HCT116 (cell line): ENCODE measurements at regions not wholly inside any gene's neighbourhood (a gene's known extent, or its start where the extent isn't known, plus 50 kb on each side); places are given as distances from the start of the nearest gene placed in this dataset.

ENCODE experiments used
- ATAC-seq: fragments of 200-7000 bp; cut with Tn5 transposase; 2 replicates; pipeline ENCODE4 v1.9.1; 2020; ENCODE audit warnings: mild to moderate bottlenecking, moderate library complexity
- BruUV-seq: library from RNA; stranded (reverse); fragments of 400-500 nt; replicated peaks from 2 replicates; lab custom pipeline; 2021; lab: Mats Ljungman, UMichigan
- CTCF ChIA-PET: fragments of 300-600 bp; sonication (Branson Sonifier 250); formaldehyde crosslinking; loops from one replicate; lab custom pipeline; 2021; ENCODE audit warnings: antibody characterized with exemption; lab: Charles Lee
- POLR2A ChIA-PET: fragments of 300-600, 350-600 bp; sonication (Branson Sonifier 250); formaldehyde crosslinking; loops from one replicate; lab custom pipeline; 2021; ENCODE audit warnings: antibody characterized with exemption; lab: Charles Lee
- RAD21 ChIA-PET, 2 experiments: fragments of 300-600 bp; sonication (Branson Sonifier 250); formaldehyde crosslinking; loops; one replicate each; lab custom pipeline; 2023; ENCODE audit warnings: low total read pairs in 2 of 2; ENCODE audit not compliant: uncharacterized antibody in 2 of 2, unreplicated experiment in 2 of 2, low non-redundant PET in 1 of 2; lab: Charles Lee
- DNase-seq: peaks from one replicate; pipeline ENCODE4 v3.0.0-alpha.2; 2010; ENCODE audit warnings: low read depth, low spot score
- H2AFZ ChIP-seq: fragments of 200-600 bp; shearing (Covaris generic), sonication (generic); 2 replicates; pipeline ENCODE4 v1.6.1; 2017; ENCODE audit warnings: low read depth, mixed run types, mixed read lengths, antibody characterized with exemption, low read length; ENCODE audit not compliant: poor library complexity, severe bottlenecking
- H3K27ac ChIP-seq: 2 replicates; pipeline ENCODE4 v1.5.1; 2012; ENCODE audit warnings: low read depth, low read length
- H3K27me3 ChIP-seq: fragments of 200-600 bp; sonication (generic); 2 replicates; pipeline ENCODE4 v1.6.1; 2016; ENCODE audit warnings: mixed run types, low read length, mixed read lengths; ENCODE audit not compliant: insufficient read depth
- H3K36me3 ChIP-seq, 2 experiments: fragments of 200-500 bp in 1 of 2; fragments of 200-600 bp in 1 of 2; sonication (Bioruptor generic) in 1 of 2; sonication (generic) in 1 of 2; 2 replicates each; pipeline versions ENCODE4 v1.5.1 to v1.6.1; 2014 to 2016; ENCODE audit warnings: low read length in 2 of 2, inconsistent platforms in 1 of 2, mixed read lengths in 1 of 2, mixed run types in 1 of 2; ENCODE audit not compliant: insufficient read depth in 2 of 2, control insufficient read depth in 1 of 2
- H3K4me1 ChIP-seq, 2 experiments: fragments of 200-600 bp in 1 of 2; sonication (generic) in 1 of 2; 2 replicates each; pipeline versions ENCODE4 v1.5.1 to v1.6.1; 2012 to 2017; ENCODE audit warnings: low read length in 2 of 2, inconsistent platforms in 1 of 2, mild to moderate bottlenecking in 1 of 2, mixed read lengths in 1 of 2, mixed run types in 1 of 2, moderate library complexity in 1 of 2; ENCODE audit not compliant: insufficient read depth in 2 of 2, control insufficient read depth in 1 of 2
- H3K4me2 ChIP-seq: fragments of 200-600 bp; sonication (generic); 2 replicates; pipeline ENCODE4 v1.6.1; 2017; ENCODE audit warnings: mixed run types, low read length, mixed read lengths
- H3K4me3 ChIP-seq, 2 experiments: fragments of 200-600 bp in 1 of 2; sonication (generic) in 1 of 2; replicated peaks in 1 of 2; 2 replicates each; pipeline ENCODE4 v1.5.1; 2011 to 2016; ENCODE audit warnings: low read length in 2 of 2, control low read depth in 1 of 2, low read depth in 1 of 2, mild to moderate bottlenecking in 1 of 2, mixed read lengths in 1 of 2, mixed run types in 1 of 2
- H3K79me2 ChIP-seq: fragments of 200-600 bp; sonication (generic); 2 replicates; pipeline ENCODE4 v1.6.1; 2017; ENCODE audit warnings: mild to moderate bottlenecking, mixed run types, low read length, moderate library complexity, mixed read lengths; ENCODE audit not compliant: insufficient read depth
- H3K9ac ChIP-seq: fragments of 200-600 bp; sonication (generic); 2 replicates; pipeline ENCODE4 v1.6.1; 2016; ENCODE audit warnings: low read length, mixed read lengths
- H3K9me2 ChIP-seq: fragments of 200-600 bp; sonication (generic), shearing (Covaris generic); 2 replicates; pipeline ENCODE4 v1.6.1; 2017; ENCODE audit warnings: mixed run types, mild to moderate bottlenecking, moderate library complexity; ENCODE audit not compliant: insufficient read depth
- H3K9me3 ChIP-seq, 2 experiments: fragments of 200-500 bp in 1 of 2; fragments of 200-600 bp in 1 of 2; sonication (Bioruptor generic) in 1 of 2; sonication (generic) in 1 of 2; 2 replicates each; pipeline ENCODE4 v1.6.1; 2014 to 2017; ENCODE audit warnings: low read length in 2 of 2, mixed read lengths in 2 of 2, inconsistent platforms in 1 of 2, low read depth in 1 of 2, mild to moderate bottlenecking in 1 of 2, mixed run types in 1 of 2, moderate library complexity in 1 of 2; ENCODE audit not compliant: control insufficient read depth in 1 of 2, insufficient read depth in 1 of 2
- H4K20me1 ChIP-seq: fragments of 200-600 bp; sonication (generic), shearing (Covaris generic); 2 replicates; pipeline ENCODE4 v1.6.1; 2017; ENCODE audit warnings: mixed run types, mild to moderate bottlenecking, moderate library complexity; ENCODE audit not compliant: insufficient read depth
- EGR1 ChIP-seq: IDR thresholded peaks from 2 replicates; pipeline ENCODE4 v1.6.1; 2012; ENCODE audit warnings: low read depth
- EZH2 ChIP-seq: fragments of 200-600 bp; sonication (generic); IDR thresholded peaks from 2 replicates; pipeline ENCODE4 v1.6.1; 2017; ENCODE audit warnings: antibody characterized with exemption, mixed run types
- EZH2phosphoT487 ChIP-seq: fragments of 200-600 bp; IDR thresholded peaks from 2 replicates; pipeline ENCODE4 v1.6.1; 2018; ENCODE audit warnings: antibody characterized with exemption, borderline replicate concordance
- FOSL1 ChIP-seq: IDR thresholded peaks from 2 replicates; pipeline ENCODE4 v1.6.1; 2012; ENCODE audit warnings: low read depth
- JUND ChIP-seq: IDR thresholded peaks from 2 replicates; pipeline ENCODE4 v1.6.1; 2012
- POLR2AphosphoS5 ChIP-seq: IDR thresholded peaks from 2 replicates; pipeline ENCODE4 v1.6.1; 2011; ENCODE audit warnings: mild to moderate bottlenecking, low read depth, low read length, moderate library complexity
- SIN3A ChIP-seq: IDR thresholded peaks from 2 replicates; pipeline ENCODE4 v1.6.1; 2012; ENCODE audit warnings: low read depth
- TCF7L2 ChIP-seq: IDR thresholded peaks from 2 replicates; pipeline ENCODE4 v1.7.0; 2011; ENCODE audit warnings: borderline replicate concordance, inconsistent platforms; ENCODE audit not compliant: insufficient read depth, insufficient read length; ENCODE audit errors: extremely low read depth
- ZFX ChIP-seq: fragments of 450-650 bp; IDR thresholded peaks from 2 replicates; pipeline ENCODE4 v1.6.1; 2017
- intact Hi-C: fragments of 100-400 bp; cut with micrococcal nuclease; formaldehyde crosslinking; loops from 2 replicates; pipeline ENCODE4 v1.10.0; 2022
- TF ChIP-seq, protein P1 (sequence below): IDR thresholded peaks from 2 replicates; pipeline ENCODE4 v1.6.1; 2012
- TF ChIP-seq, protein P2 (sequence below), 3 experiments: fragments of 200-600 bp in 1 of 3; sonication (generic) in 1 of 3; IDR thresholded peaks in 2 of 3; conservative IDR thresholded peaks in 1 of 3; 2 replicates each; pipeline ENCODE4 v1.5.1; 2012 to 2017; ENCODE audit warnings: low read depth in 2 of 3, low read length in 2 of 3, antibody characterized with exemption in 1 of 3, borderline replicate concordance in 1 of 3, control low read depth in 1 of 3, mild to moderate bottlenecking in 1 of 3, mixed read lengths in 1 of 3, mixed run types in 1 of 3, moderate library complexity in 1 of 3; ENCODE audit not compliant: insufficient read depth in 1 of 3
- TF ChIP-seq, protein P3 (sequence below): IDR thresholded peaks from 2 replicates; pipeline ENCODE4 v1.6.1; 2011; ENCODE audit warnings: mild to moderate bottlenecking, low read length, moderate library complexity; ENCODE audit not compliant: insufficient replicate concordance; ENCODE audit errors: extremely low read depth

DNA sequence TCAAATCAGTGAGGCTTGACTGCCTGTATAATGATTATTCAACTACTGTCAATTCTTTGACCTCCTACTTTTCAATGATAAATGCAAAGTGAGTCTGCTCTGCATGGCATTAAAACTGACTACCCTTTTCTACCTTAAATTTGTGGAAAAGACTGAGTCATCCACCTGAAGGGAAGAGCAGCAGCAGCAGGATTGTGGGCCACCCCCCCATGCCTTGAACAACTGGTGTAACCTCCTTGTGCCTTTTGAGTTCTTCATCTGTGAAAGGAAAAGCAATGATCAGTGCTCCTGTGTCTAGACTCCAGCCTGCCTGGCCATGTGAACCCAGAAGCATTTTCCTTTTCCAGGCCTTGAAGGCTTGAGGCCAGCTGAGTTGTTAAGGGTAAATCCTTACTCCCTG, 102.9 kb downstream of the OSR1 start:
- Histone ChIP-seq H3K79me2 (no peaks in the 10 kb centered on the region), H3K9me3 (no peaks in the 10 kb centered on the region), H3K9me2 (no peaks in the 10 kb centered on the region), H3K27me3 (no peaks in the 10 kb centered on the region), H3K4me3 (no peak overlapping the region), H3K27ac (no peak overlapping the region), H2AFZ (no peak overlapping the region), H3K4me1 (peaks cover 5 to 13% of the 10 kb centered on the region in 2 experiments; a peak in 2 of 4 replicates), H3K4me2 (no peak overlapping the region), H4K20me1 (no peaks in the 10 kb centered on the region), H3K36me3 (no peaks in the 10 kb centered on the region), H3K9ac (no peak overlapping the region)
- POLR2A ChIA-PET, result no interaction called here
- RAD21 ChIA-PET, result no interaction called here
- CTCF ChIA-PET, result no interaction called here
- DNase-seq, result no peak
- no peak for ATAC-seq
- BruUV-seq, result no TSS peak
- TF ChIP-seq ZFX (no peak), TCF7L2 (no peak), FOSL1 (no peak), EZH2phosphoT487 (no peak), SIN3A (no peak), EGR1 (no peak), POLR2AphosphoS5 (no peak), EZH2 (no peak), JUND (no peak)
- TF ChIP-seq, protein P1, sequence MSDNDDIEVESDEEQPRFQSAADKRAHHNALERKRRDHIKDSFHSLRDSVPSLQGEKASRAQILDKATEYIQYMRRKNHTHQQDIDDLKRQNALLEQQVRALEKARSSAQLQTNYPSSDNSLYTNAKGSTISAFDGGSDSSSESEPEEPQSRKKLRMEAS, result no peak
- TF ChIP-seq, protein P2, sequence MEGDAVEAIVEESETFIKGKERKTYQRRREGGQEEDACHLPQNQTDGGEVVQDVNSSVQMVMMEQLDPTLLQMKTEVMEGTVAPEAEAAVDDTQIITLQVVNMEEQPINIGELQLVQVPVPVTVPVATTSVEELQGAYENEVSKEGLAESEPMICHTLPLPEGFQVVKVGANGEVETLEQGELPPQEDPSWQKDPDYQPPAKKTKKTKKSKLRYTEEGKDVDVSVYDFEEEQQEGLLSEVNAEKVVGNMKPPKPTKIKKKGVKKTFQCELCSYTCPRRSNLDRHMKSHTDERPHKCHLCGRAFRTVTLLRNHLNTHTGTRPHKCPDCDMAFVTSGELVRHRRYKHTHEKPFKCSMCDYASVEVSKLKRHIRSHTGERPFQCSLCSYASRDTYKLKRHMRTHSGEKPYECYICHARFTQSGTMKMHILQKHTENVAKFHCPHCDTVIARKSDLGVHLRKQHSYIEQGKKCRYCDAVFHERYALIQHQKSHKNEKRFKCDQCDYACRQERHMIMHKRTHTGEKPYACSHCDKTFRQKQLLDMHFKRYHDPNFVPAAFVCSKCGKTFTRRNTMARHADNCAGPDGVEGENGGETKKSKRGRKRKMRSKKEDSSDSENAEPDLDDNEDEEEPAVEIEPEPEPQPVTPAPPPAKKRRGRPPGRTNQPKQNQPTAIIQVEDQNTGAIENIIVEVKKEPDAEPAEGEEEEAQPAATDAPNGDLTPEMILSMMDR (IDR thresholded peaks at IDR 0.05 in 2 of 3, conservative IDR thresholded peaks at IDR 0.05 in 1 of 3; ENCODE audit: borderline replicate concordance in 1 of 3, insufficient read depth in 1 of 3, low read depth in 2 of 3, low read length in 2 of 3), result no peak
- TF ChIP-seq, protein P3, sequence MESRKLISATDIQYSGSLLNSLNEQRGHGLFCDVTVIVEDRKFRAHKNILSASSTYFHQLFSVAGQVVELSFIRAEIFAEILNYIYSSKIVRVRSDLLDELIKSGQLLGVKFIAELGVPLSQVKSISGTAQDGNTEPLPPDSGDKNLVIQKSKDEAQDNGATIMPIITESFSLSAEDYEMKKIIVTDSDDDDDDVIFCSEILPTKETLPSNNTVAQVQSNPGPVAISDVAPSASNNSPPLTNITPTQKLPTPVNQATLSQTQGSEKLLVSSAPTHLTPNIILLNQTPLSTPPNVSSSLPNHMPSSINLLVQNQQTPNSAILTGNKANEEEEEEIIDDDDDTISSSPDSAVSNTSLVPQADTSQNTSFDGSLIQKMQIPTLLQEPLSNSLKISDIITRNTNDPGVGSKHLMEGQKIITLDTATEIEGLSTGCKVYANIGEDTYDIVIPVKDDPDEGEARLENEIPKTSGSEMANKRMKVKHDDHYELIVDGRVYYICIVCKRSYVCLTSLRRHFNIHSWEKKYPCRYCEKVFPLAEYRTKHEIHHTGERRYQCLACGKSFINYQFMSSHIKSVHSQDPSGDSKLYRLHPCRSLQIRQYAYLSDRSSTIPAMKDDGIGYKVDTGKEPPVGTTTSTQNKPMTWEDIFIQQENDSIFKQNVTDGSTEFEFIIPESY, result no peak
- intact Hi-C loops, result no loop called here
